Stomach (tissue), 8 donors: ENCODE measurements at regions not wholly inside any gene's neighbourhood (a gene's known extent, or its start where the extent isn't known, plus 50 kb on each side); places are given as distances from the start of the nearest gene placed in this dataset.
A peak's percentile ranks its signal among the peaks of the same experiment; 100 is the strongest.

Experiments used
- DNase-seq, 2 donors: peaks; one replicate each; pipeline versions ENCODE4 v3.0.0 to v3.0.0-alpha.2; 2013 to 2019
- H3K27ac ChIP-seq, 5 donors: fragments of 200-600 bp in 4 of 5; sonication (generic) in 4 of 5; one replicate each; pipeline ENCODE4 v1.5.1; 2013 to 2019; ENCODE audit warnings: mild to moderate bottlenecking in 1 of 5, moderate library complexity in 1 of 5
- H3K27me3 ChIP-seq, 3 donors: fragments of 200-600 bp; sonication (generic); one replicate each; pipeline ENCODE4 v1.5.1; 2017 to 2019; ENCODE audit warnings: mixed run types in 1 of 3
- H3K36me3 ChIP-seq, 4 donors: fragments of 200-600 bp; sonication (generic); 1 replicate in 3 of 4; 2 replicates in 1 of 4; pipeline ENCODE4 v1.5.1; 2016 to 2019
- H3K4me1 ChIP-seq, 4 donors: fragments of 200-600 bp; sonication (generic); one replicate each; pipeline ENCODE4 v1.5.1; 2016 to 2019
- H3K4me3 ChIP-seq, 4 donors: fragments of 200-600 bp; sonication (generic) in 3 of 4; one replicate each; pipeline ENCODE4 v1.5.1; 2016 to 2019; ENCODE audit warnings: mild to moderate bottlenecking in 1 of 4
- H3K9me3 ChIP-seq, 4 donors: fragments of 200-600 bp; sonication (generic); one replicate each; pipeline ENCODE4 v1.5.1; 2016 to 2019
- EP300 ChIP-seq: sonication (generic); formaldehyde crosslinking; IDR thresholded peaks from one replicate; pipeline ENCODE4 v1.6.1; 2017; ENCODE audit warnings: antibody characterized with exemption
- POLR2A ChIP-seq, 4 donors: fragments of 450-650 bp; IDR thresholded peaks; one replicate each; pipeline ENCODE4 v1.6.1; 2016; ENCODE audit warnings: antibody characterized with exemption in 4 of 4, control low read depth in 2 of 4, mild to moderate bottlenecking in 1 of 4, moderate library complexity in 1 of 4
- POLR2AphosphoS5 ChIP-seq, 3 donors: sonication (generic); formaldehyde crosslinking; IDR thresholded peaks; one replicate each; pipeline ENCODE4 v1.6.1; 2016; ENCODE audit warnings: antibody characterized with exemption in 3 of 3
- WGBS, 5 donors: extraction: QIAGEN DNeasy Blood & Tissue Kit in 3 of 5; methylation state at CpG; one replicate each; pipeline versions ENCODE4 v1.1.5 to v1.1.7; 2013 to 2018; 5-methylcytosine and 5-hydroxymethylcytosine counted together
- intact Hi-C: fragments of 100-400 bp; cut with DNase I; formaldehyde crosslinking; loops from one replicate; pipeline ENCODE4 v1.15.1; 2023; ENCODE audit warnings: low total_unique reads
- TF ChIP-seq, protein P1 (sequence below), 7 experiments: fragments of 450-650 bp in 4 of 7; fragments of 200-600 bp in 3 of 7; sonication (generic) in 3 of 7; IDR thresholded peaks; one replicate each; pipeline ENCODE4 v1.5.1; 2016 to 2019; ENCODE audit warnings: antibody characterized with exemption in 7 of 7, control low read depth in 2 of 7, mild to moderate bottlenecking in 1 of 7
- donor health status: healthy with polysubstance abuse.
- donor health status: Bipolar disorder and iron deficiency.
- donor health status: healthy.

DNA sequence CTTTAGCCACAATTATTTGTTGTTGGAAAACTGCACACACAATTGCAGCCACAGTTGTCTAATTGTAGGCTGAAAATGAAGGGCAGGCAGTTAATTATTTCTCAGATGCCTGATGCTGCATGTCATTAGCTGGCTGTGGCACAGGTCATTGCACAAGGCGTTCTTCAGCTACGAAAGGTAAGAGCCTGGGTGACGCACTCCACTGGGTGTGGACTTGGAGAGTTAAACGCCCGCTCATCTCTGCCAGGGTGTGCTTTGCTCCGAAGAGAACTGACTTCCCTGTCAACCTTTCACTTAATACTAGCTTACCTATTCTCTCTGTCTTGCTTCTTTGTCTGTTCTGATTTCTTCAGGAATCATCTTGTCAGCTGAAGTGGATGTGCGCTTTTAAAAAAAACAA is 91.4 kb upstream of the CPM start:
- Histone ChIP-seq H3K27me3 (no peaks in the 10 kb centered on the region), H3K4me1 (no peaks in the 10 kb centered on the region), H3K9me3 (no peaks in the 10 kb centered on the region), H3K27ac (no peak overlapping the region), H3K36me3 (no peaks in the 10 kb centered on the region), H3K4me3 (no peak overlapping the region)
- peak; percentile 71 to 86 for DNase-seq
- intact Hi-C loops, result no loop called here
- WGBS, 5 donors, result 43 to 64% (median 49%) methylated on average over 7 of the region's 7 CpGs
- TF ChIP-seq, protein P1, sequence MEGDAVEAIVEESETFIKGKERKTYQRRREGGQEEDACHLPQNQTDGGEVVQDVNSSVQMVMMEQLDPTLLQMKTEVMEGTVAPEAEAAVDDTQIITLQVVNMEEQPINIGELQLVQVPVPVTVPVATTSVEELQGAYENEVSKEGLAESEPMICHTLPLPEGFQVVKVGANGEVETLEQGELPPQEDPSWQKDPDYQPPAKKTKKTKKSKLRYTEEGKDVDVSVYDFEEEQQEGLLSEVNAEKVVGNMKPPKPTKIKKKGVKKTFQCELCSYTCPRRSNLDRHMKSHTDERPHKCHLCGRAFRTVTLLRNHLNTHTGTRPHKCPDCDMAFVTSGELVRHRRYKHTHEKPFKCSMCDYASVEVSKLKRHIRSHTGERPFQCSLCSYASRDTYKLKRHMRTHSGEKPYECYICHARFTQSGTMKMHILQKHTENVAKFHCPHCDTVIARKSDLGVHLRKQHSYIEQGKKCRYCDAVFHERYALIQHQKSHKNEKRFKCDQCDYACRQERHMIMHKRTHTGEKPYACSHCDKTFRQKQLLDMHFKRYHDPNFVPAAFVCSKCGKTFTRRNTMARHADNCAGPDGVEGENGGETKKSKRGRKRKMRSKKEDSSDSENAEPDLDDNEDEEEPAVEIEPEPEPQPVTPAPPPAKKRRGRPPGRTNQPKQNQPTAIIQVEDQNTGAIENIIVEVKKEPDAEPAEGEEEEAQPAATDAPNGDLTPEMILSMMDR (IDR thresholded peaks at IDR 0.05), result no peak
- TF ChIP-seq EP300 (no peak), POLR2AphosphoS5 (IDR thresholded peaks at IDR 0.05) (no peak), POLR2A (IDR thresholded peaks at IDR 0.05) (no peak)

DNA sequence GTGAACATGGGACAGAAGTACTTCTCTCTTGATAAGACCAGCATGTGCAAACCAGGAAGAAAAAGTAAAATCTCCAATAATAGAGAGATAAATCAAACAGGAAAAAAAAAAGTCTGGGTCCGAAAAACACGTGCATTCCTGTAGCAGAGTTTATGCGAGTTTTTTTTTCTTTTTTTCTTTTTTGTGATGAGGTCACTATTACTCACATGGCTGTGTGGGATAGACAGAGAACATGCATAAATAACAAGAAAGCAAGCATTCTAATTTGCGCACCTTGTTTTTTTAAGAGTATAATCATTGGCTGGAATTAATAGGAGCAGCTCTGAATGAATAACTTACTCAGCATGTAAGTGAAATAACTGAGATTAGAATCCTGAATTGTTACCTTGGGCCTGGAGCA is 91.9 kb upstream of the CPM start:
- Histone ChIP-seq H3K27me3 (no peaks in the 10 kb centered on the region), H3K27ac (no peak overlapping the region), H3K4me3 (no peak overlapping the region), H3K9me3 (no peaks in the 10 kb centered on the region), H3K36me3 (no peaks in the 10 kb centered on the region), H3K4me1 (no peaks in the 10 kb centered on the region)
- no peak for DNase-seq
- TF ChIP-seq POLR2A (IDR thresholded peaks at IDR 0.05) (no peak), EP300 (no peak), POLR2AphosphoS5 (IDR thresholded peaks at IDR 0.05) (no peak)
- TF ChIP-seq, protein P1 (IDR thresholded peaks at IDR 0.05), result no peak
- WGBS, 5 donors, result 43 to 63% (median 60%) methylated on average over 4 of the region's 4 CpGs
- intact Hi-C loops, result no loop called here

DNA sequence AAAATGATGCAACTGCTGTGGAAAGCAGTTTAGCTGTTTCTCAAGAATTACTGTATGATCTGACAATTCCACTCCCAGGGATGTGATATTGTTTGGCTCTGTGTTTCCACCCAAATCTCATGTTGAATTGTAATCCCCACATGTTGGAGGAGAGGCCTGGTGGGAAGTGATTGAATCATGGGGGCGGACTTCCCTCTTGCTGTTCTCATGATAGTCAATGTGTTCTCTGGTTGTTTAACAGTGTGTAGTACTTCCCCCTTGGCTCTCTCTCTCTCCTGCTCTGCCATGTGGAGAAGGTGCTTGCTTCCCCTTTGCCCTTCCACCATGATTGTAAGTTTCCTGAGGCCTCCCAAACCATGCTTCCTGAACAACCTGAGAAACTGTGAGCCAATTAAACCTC is 93.4 kb upstream of the CPM start:
- intact Hi-C loops, result no loop called here
- Histone ChIP-seq H3K36me3 (no peaks in the 10 kb centered on the region), H3K27me3 (no peaks in the 10 kb centered on the region), H3K27ac (no peak overlapping the region), H3K4me1 (no peaks in the 10 kb centered on the region), H3K9me3 (no peaks in the 10 kb centered on the region), H3K4me3 (no peak overlapping the region)
- 84 to 100% (median 88%) methylated on average over 1 of the region's 1 CpG for WGBS, 5 donors
- TF ChIP-seq POLR2AphosphoS5 (IDR thresholded peaks at IDR 0.05) (no peak), EP300 (no peak), POLR2A (IDR thresholded peaks at IDR 0.05) (no peak)
- TF ChIP-seq, protein P1 (IDR thresholded peaks at IDR 0.05), result no peak
- no peak for DNase-seq

DNA sequence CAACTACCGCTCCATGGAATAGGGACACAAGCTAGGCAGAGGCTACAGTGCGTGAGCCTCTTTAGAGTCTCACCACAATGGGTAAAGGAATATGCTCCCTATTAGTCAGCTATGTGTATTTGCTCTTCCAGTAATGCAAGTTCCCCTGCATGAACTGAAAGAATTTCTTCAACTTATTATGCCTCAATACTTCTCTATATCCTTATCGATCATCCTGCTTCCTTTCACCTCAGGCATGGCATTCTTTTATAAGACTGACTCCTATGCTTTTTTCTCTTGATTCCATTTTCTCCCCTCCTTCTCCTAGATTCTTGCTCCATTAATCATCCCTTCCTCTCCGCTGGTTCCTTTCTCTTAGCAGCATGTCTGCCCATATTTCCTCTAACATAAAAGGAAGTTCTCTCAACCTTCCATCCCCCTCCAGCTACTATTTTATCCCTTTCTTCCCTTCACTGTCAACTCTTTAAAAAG is 94.5 kb upstream of the CPM start:
- intact Hi-C loops, result no loop called here
- no peaks in the 10 kb centered on the region for H3K9me3 ChIP-seq
- WGBS, 5 donors, result 72 to 94% (median 90%) methylated on average over 4 of the region's 4 CpGs

More for the DNA sequence above, 94.5 kb upstream of the CPM start:
- Histone ChIP-seq H3K36me3 (no peaks in the 10 kb centered on the region), H3K4me1 (no peaks in the 10 kb centered on the region), H3K27ac (no peak overlapping the region), H3K4me3 (no peak overlapping the region), H3K27me3 (no peaks in the 10 kb centered on the region)
- DNase-seq, result no peak
- TF ChIP-seq POLR2AphosphoS5 (IDR thresholded peaks at IDR 0.05) (no peak), EP300 (no peak), POLR2A (IDR thresholded peaks at IDR 0.05) (no peak)
- TF ChIP-seq, protein P1 (IDR thresholded peaks at IDR 0.05), result no peak
